Ectodermal cell (in vitro differentiated cells): ENCODE measurements at regions not wholly inside any gene's neighbourhood (a gene's known extent, or its start where the extent isn't known, plus 50 kb on each side); places are given as distances from the start of the nearest gene placed in this dataset.

Experiments
- H3K27ac ChIP-seq: 2 replicates; pipeline ENCODE4 v1.7.0; 2013; ENCODE audit warnings: mild to moderate bottlenecking, low read depth, low read length; ENCODE audit not compliant: insufficient read depth, poor library complexity, severe bottlenecking
- H3K27me3 ChIP-seq: 2 replicates; pipeline ENCODE4 v1.7.0; 2013; ENCODE audit warnings: mild to moderate bottlenecking, low read length; ENCODE audit not compliant: insufficient read depth, control insufficient read depth, poor library complexity, severe bottlenecking
- H3K36me3 ChIP-seq: one replicate; pipeline ENCODE4 v1.7.0; 2013; ENCODE audit warnings: low read length; ENCODE audit not compliant: control insufficient read depth, insufficient read depth
- H3K4me1 ChIP-seq: one replicate; pipeline ENCODE4 v1.7.0; 2013; ENCODE audit warnings: low read length; ENCODE audit not compliant: control insufficient read depth, insufficient read depth
- H3K4me3 ChIP-seq: 2 replicates; pipeline ENCODE4 v1.7.0; 2013; ENCODE audit warnings: low read depth, low read length, control low read depth; ENCODE audit not compliant: insufficient read depth
- H3K9me3 ChIP-seq: 2 replicates; pipeline ENCODE4 v1.7.0; 2013; ENCODE audit warnings: mild to moderate bottlenecking, low read length, moderate library complexity; ENCODE audit not compliant: control insufficient read depth
- WGBS, 2 experiments: methylation state at CpG; one replicate each; pipeline ENCODE4 v1.1.7; 2013; ENCODE audit warnings: missing lambda C conversion rate in 2 of 2; 5-methylcytosine and 5-hydroxymethylcytosine counted together

DNA sequence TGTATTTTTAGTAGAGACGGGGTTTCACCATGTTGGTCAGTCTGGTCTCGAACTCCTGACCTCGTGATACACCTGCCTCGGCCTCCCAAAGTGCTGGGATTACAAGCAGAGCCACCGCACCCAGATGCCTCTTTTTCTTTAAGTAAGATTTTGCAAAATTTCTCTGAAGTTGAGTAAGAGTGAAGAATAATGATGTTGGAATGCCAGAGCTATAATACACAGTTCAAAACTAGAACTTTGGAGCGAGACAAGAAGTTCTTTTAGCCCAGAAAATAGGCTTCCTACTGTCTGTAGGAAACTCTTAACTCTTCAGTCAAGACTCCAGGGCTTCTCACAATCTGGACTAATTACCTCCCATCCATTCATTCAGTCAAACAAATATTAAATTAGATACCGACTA lies 51.4 kb downstream of the MARCHF4 start:
- Histone ChIP-seq H3K4me3 (no peak overlapping the region), H3K27ac (no peak overlapping the region), H3K27me3 (no peaks in the 10 kb centered on the region), H3K4me1 (peaks cover 13% of the 10 kb centered on the region), H3K36me3 (no peaks in the 10 kb centered on the region), H3K9me3 (no peaks in the 10 kb centered on the region)
- 93 to 94% methylated on average over 6 to 7 of the region's 7 CpGs for WGBS, 2 experiments

DNA sequence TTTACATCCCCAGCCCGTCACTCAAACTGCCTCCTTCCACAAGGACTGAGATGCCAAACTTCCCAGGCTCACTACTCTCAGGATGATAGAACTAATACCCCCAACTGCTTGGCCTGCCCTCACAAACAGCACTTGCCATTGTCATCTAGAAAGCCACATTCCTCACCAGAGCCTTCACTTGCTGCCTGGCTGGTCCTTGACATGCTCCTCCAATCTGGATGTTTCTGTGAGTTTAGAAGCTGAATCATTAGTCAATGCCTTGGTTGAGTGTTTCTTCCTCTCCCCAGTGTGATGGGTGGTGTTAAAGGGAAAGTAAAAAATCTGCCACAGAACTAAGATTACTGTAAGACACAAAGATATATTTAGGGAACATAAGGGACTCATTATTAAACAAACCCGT lies 52.5 kb downstream of the MARCHF4 start:
- no peaks in the 10 kb centered on the region for H3K27me3 ChIP-seq
- H3K36me3 ChIP-seq: no peaks in the 10 kb centered on the region
- WGBS, 2 experiments: 49 to 54% methylated on average over 2 of the region's 2 CpGs
- H3K4me3 ChIP-seq: no peak overlapping the region
- H3K27ac ChIP-seq: no peak overlapping the region
- peaks cover 20% of the 10 kb centered on the region for H3K4me1 ChIP-seq
- no peaks in the 10 kb centered on the region for H3K9me3 ChIP-seq

DNA sequence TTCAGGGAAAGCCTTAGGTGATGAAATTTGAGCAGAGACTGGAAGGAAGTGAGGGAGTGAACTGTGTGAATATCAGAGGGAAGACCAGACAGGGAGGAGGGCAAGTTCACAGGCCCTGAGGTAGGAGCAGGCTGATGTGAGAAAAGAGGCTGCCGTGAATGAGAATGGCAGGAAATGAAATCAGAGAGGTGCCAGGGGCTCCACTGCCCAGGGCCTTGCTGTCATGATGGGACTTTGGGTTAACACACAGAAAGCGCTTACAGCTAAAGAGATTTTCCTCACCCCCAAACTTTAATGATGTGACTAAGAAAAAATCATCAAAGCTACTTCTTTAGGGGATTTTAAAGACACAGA lies 53.8 kb downstream of the MARCHF4 start:
- H3K4me1 ChIP-seq: peaks cover 29% of the 10 kb centered on the region

DNA sequence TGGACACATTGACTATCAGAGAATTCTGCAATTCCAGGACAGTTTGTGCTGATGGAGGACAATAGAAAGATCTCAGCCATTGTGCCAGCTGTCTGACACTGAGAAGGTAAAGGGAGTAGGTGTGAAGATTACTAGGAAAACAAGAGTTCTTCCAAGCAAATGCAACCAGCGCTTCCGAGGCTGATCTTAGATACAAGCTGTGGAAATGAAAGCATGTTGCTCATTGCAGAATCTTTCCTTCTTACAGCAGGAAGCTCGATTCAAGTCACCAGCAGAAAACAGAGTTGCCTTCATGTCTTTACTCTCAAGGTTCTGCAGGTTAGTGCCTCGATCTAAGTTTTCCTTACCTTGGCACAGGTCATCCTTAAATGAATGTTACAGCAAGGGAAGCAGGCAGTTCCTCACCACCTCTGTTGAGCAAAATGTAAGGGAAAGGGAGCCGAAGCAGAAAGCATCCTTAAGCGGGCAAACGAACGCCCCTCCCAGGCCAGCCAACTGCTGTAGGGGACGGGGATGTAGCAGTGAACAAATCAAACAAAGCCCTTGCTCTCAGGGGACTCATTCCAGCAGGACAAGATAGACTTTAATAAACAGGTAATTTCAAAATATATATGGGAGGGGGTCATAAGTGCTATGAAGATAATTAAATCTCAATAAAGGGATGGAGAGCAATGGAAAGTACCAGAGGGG lies 54.3 kb downstream of the MARCHF4 start:
- Histone ChIP-seq H3K9me3 (no peaks in the 10 kb centered on the region), H3K36me3 (no peaks in the 10 kb centered on the region), H3K27me3 (no peaks in the 10 kb centered on the region), H3K4me1 (peaks cover 29% of the 10 kb centered on the region), H3K4me3 (no peak overlapping the region), H3K27ac (no peak overlapping the region)
- 65 to 69% methylated on average over 9 of the region's 9 CpGs for WGBS, 2 experiments

More for the DNA sequence above, 53.8 kb downstream of the MARCHF4 start:
- Histone ChIP-seq H3K36me3 (no peaks in the 10 kb centered on the region), H3K4me3 (no peak overlapping the region), H3K27me3 (no peaks in the 10 kb centered on the region), H3K9me3 (no peaks in the 10 kb centered on the region), H3K27ac (no peak overlapping the region)
- WGBS, 2 experiments: 69 to 87% methylated on average over 1 to 2 of the region's 2 CpGs

DNA sequence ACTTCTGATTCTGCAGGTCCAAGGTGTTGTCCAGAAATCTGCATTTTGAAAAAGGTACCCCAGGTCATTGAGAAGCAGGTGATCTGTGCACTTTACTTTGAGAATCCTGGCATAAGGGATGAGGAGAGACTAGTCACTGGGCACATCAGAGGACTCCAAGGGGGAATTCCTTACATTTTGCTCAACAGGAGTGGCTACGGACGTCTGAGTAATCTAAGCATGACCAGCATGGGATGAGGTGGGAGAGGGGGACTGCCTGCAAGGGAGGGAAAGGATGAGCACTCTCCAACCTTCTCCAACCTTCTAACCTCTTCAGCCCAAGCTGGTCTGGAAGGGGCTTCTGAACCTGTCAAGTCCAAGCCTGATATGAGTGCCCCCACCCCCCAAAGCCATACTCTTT lies 55.5 kb downstream of the MARCHF4 start:
- 42 to 48% methylated on average over 2 of the region's 2 CpGs for WGBS, 2 experiments
- H3K4me3 ChIP-seq: no peak overlapping the region
- no peak overlapping the region for H3K27ac ChIP-seq
- H3K36me3 ChIP-seq: no peaks in the 10 kb centered on the region
- no peaks in the 10 kb centered on the region for H3K27me3 ChIP-seq
- H3K9me3 ChIP-seq: no peaks in the 10 kb centered on the region
- peaks cover 29% of the 10 kb centered on the region for H3K4me1 ChIP-seq

DNA sequence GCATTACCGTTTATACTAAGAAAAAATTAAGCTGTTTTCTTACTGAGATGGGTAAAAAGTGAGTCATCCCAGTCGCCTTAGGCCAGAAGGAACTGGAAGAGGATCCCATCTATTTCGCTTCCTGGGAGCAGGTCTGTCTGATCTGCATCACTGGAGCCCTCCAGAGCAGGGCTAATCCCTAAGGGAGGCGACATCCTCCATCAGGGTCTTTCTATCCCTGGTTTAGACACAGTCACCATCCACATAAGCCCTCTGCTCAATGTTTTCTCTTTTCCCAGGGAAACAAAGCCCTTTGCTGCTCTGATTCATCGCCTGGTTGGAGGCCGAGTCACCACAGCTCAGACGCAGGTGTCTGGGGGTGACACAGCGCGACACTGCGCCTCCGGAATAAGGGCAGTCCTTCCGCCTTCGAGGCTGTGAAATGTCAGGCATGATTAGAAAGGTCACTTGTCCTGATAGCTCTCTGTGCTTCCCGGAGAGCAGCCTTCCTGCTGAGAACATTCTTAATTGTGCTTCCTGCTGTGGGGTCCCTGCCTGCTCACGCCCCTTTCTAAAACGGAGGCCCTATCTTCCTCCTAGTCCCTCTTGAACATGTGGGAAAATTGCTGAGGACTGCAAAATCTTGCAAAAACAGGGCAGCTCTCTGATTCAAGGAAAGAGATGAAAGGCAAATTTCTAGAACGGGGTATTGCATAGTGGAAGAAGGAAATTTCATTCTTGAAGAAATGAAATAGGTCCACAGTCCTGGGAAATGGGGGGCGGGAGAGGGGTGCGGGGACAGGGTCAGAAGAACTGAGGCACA lies 56.3 kb downstream of the MARCHF4 start:
- Histone ChIP-seq H3K4me3 (no peak overlapping the region), H3K27me3 (no peaks in the 10 kb centered on the region), H3K36me3 (no peaks in the 10 kb centered on the region), H3K4me1 (peaks cover 29% of the 10 kb centered on the region), H3K9me3 (no peaks in the 10 kb centered on the region), H3K27ac (peak overlapping the region; percentile 31)
- 25 to 37% methylated on average over 17 to 19 of the region's 19 CpGs for WGBS, 2 experiments

DNA sequence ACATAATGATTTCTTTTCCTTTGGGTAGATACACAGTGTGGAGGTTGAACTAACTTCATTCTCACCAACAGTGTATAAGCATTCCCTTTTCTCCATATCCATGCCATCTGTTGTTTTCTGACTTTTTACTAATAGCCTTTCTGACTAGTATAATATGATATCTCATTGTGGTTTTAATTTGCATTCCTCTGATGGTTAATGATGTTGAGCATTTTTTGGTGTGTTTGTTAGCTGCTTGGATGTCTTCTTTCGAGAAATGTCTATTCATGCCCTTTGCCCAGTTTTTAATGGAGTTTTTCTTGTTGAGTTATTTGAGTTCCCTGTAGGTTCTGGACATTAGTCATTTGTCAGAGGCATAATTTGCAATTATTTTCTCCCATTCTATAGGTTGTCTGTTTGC lies 59.8 kb downstream of the MARCHF4 start:
- H3K36me3 ChIP-seq: no peaks in the 10 kb centered on the region

DNA sequence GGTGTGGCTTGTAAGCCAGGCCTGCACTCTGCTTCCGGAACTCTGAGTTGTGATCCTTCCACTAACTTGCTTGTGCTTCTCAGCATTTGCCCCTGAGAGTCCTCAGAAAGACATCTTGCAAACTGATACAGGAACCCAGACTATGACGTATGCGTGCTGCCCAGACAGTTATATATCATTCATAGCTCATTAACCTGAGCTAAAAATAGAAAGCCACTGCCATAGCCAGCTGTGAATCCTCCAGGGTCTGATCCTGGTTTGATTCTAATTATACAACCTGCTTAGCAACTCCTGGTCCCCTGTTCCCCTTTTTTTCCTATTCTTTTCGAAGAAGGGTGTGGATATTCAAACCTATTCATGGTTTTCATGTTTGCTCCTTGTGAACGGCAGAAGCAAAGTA lies 63.7 kb downstream of the MARCHF4 start:
- 93% methylated on average over 5 of the region's 5 CpGs for WGBS, 2 experiments
- Histone ChIP-seq H3K27ac (no peak overlapping the region), H3K27me3 (no peaks in the 10 kb centered on the region), H3K9me3 (no peaks in the 10 kb centered on the region), H3K36me3 (no peaks in the 10 kb centered on the region), H3K4me3 (no peak overlapping the region), H3K4me1 (peaks cover under 1% of the 10 kb centered on the region)

More for the DNA sequence above, 59.8 kb downstream of the MARCHF4 start:
- peaks cover 19% of the 10 kb centered on the region for H3K4me1 ChIP-seq
- H3K4me3 ChIP-seq: no peak overlapping the region
- H3K9me3 ChIP-seq: no peaks in the 10 kb centered on the region
- H3K27me3 ChIP-seq: no peaks in the 10 kb centered on the region
- 87% methylated on average over 1 of the region's 1 CpG for WGBS, 2 experiments
- no peak overlapping the region for H3K27ac ChIP-seq

DNA sequence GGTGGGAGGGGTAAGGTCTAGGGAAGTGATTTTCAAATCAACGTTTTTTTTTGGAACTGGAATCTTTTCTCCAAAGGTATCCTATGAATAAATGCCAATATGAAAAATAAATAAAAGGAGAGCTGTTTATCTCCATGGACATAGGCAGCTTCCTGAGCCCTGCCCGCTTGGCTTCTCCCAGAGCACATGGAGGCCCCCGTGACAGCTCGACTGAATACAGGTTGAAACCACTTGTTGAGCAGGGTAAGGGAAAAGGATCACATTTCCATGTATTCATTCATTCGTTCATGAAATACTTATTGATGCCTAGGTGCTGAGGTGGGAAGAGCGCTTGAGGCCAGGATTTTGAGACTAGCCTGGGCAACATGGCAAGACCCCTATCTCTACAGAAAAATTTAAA lies 64.8 kb downstream of the MARCHF4 start:
- Histone ChIP-seq H3K27ac (no peak overlapping the region), H3K9me3 (no peaks in the 10 kb centered on the region), H3K27me3 (no peaks in the 10 kb centered on the region), H3K36me3 (no peaks in the 10 kb centered on the region), H3K4me1 (no peaks in the 10 kb centered on the region), H3K4me3 (no peak overlapping the region)
- 79 to 90% methylated on average over 6 of the region's 6 CpGs for WGBS, 2 experiments

DNA sequence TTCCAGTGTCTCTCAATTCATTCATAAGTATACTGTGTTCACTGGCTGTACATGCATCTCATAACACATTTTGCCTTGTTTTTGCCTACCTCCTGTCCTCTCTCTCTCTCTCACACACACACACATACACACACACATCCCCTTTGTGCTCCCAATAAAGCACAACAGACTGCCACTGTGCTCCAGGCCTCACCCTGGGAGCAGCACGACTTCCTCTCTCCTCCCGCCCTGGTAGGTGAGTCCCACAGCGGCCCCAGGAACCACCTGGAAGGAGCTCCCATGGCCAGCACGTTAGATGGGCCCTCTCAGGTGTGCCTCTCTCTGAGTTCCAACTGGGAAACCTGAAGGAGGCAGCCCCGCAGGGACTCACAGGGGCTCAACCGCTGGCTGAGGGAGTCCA lies 65.4 kb downstream of the MARCHF4 start:
- 49 to 54% methylated on average over 6 of the region's 6 CpGs for WGBS, 2 experiments

More for the DNA sequence above, 65.4 kb downstream of the MARCHF4 start:
- Histone ChIP-seq H3K27me3 (no peaks in the 10 kb centered on the region), H3K27ac (no peak overlapping the region), H3K4me3 (no peak overlapping the region), H3K36me3 (no peaks in the 10 kb centered on the region), H3K9me3 (no peaks in the 10 kb centered on the region), H3K4me1 (no peaks in the 10 kb centered on the region)
